ENCODE measurements at regions not wholly inside any gene's neighbourhood (a gene's known extent, or its start where the extent isn't known, plus 50 kb on each side); places are given as distances from the start of the nearest gene placed in this dataset.

- TF ChIP-seq, protein P1, sequence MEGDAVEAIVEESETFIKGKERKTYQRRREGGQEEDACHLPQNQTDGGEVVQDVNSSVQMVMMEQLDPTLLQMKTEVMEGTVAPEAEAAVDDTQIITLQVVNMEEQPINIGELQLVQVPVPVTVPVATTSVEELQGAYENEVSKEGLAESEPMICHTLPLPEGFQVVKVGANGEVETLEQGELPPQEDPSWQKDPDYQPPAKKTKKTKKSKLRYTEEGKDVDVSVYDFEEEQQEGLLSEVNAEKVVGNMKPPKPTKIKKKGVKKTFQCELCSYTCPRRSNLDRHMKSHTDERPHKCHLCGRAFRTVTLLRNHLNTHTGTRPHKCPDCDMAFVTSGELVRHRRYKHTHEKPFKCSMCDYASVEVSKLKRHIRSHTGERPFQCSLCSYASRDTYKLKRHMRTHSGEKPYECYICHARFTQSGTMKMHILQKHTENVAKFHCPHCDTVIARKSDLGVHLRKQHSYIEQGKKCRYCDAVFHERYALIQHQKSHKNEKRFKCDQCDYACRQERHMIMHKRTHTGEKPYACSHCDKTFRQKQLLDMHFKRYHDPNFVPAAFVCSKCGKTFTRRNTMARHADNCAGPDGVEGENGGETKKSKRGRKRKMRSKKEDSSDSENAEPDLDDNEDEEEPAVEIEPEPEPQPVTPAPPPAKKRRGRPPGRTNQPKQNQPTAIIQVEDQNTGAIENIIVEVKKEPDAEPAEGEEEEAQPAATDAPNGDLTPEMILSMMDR (conservative IDR thresholded peaks at IDR 0.05; ENCODE audit: low read depth, low read length) = no peak
- TF ChIP-seq POLR2A (IDR thresholded peaks at IDR 0.05; ENCODE audit: low read depth, low read length) (no peak), FOS (IDR thresholded peaks at IDR 0.05; ENCODE audit: low read depth, low read length) (no peak), RAD21 (IDR thresholded peaks at IDR 0.05; ENCODE audit: low read length) (no peak), CEBPB (IDR thresholded peaks at IDR 0.05; ENCODE audit: low read depth, low read length) (no peak), MAZ (IDR thresholded peaks at IDR 0.05; ENCODE audit: borderline replicate concordance, low read depth, low read length) (no peak), MAFK (IDR thresholded peaks at IDR 0.05; ENCODE audit: low read depth, low read length) (no peak), RFX5 (IDR thresholded peaks at IDR 0.05; ENCODE audit: low read depth, low read length) (no peak), MXI1 (IDR thresholded peaks at IDR 0.05; ENCODE audit: borderline replicate concordance, low read depth, low read length) (no peak), SMC3 (IDR thresholded peaks at IDR 0.05; ENCODE audit: low read depth, low read length) (no peak)
- TF ChIP-seq, protein P2, sequence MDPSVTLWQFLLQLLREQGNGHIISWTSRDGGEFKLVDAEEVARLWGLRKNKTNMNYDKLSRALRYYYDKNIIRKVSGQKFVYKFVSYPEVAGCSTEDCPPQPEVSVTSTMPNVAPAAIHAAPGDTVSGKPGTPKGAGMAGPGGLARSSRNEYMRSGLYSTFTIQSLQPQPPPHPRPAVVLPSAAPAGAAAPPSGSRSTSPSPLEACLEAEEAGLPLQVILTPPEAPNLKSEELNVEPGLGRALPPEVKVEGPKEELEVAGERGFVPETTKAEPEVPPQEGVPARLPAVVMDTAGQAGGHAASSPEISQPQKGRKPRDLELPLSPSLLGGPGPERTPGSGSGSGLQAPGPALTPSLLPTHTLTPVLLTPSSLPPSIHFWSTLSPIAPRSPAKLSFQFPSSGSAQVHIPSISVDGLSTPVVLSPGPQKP (IDR thresholded peaks at IDR 0.05; ENCODE audit: borderline replicate concordance, low read depth, low read length) = no peak
- TF ChIP-seq, protein P3, sequence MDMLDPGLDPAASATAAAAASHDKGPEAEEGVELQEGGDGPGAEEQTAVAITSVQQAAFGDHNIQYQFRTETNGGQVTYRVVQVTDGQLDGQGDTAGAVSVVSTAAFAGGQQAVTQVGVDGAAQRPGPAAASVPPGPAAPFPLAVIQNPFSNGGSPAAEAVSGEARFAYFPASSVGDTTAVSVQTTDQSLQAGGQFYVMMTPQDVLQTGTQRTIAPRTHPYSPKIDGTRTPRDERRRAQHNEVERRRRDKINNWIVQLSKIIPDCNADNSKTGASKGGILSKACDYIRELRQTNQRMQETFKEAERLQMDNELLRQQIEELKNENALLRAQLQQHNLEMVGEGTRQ (IDR thresholded peaks at IDR 0.05; ENCODE audit: low read depth, low read length) = no peak
These were observed 256.1 kb upstream of the TLE3 start for GRCh38 chr15:70353606-70354345.
